Activated B cell treated with CpG ODN at 0.5 μM for 24 hours (primary cell): ENCODE measurements at regions not wholly inside any gene's neighbourhood (a gene's known extent, or its start where the extent isn't known, plus 50 kb on each side); places are given as distances from the start of the nearest gene placed in this dataset.

Experiments
- ATAC-seq: fragments of 200-7000 bp; cut with Tn5 transposase; one replicate; pipeline ENCODE4 v1.10.0; 2021; ENCODE audit warnings: low read depth, mild to moderate bottlenecking, moderate library complexity
- CTCF ChIA-PET: fragments of 350-600 bp; sonication (Branson Sonifier 250); formaldehyde crosslinking; loops from one replicate; lab custom pipeline; 2021; ENCODE audit warnings: antibody characterized with exemption; lab: Charles Lee
- POLR2A ChIA-PET: fragments of 350-600 bp; sonication (Branson Sonifier 250); formaldehyde crosslinking; loops from one replicate; lab custom pipeline; 2021; ENCODE audit warnings: antibody characterized with exemption; lab: Charles Lee
- DNase-seq: peaks from one replicate; pipeline ENCODE4 v3.0.0; 2022
- H3K27ac Mint-ChIP-seq: one replicate; pipeline ENCODE4 v1.8.0; 2020; ENCODE audit warnings: mixed read lengths
- H3K27me3 Mint-ChIP-seq: one replicate; pipeline ENCODE4 v1.8.0; 2021; ENCODE audit warnings: mixed read lengths
- H3K36me3 Mint-ChIP-seq: one replicate; pipeline ENCODE4 v1.8.0; 2021; ENCODE audit warnings: low read depth, mixed read lengths
- H3K4me1 Mint-ChIP-seq: one replicate; pipeline ENCODE4 v1.8.0; 2021; ENCODE audit warnings: mixed read lengths
- H3K4me3 Mint-ChIP-seq: one replicate; pipeline ENCODE4 v1.8.0; 2020; ENCODE audit warnings: mild to moderate bottlenecking, mixed read lengths
- H3K9me3 Mint-ChIP-seq: one replicate; pipeline ENCODE4 v1.8.0; 2020; ENCODE audit warnings: mixed read lengths
- CTCF ChIP-seq: fragments of 200-600 bp; IDR thresholded peaks from one replicate; pipeline ENCODE4 v1.8.0; 2022; ENCODE audit warnings: antibody characterized with exemption, mild to moderate bottlenecking
- intact Hi-C: fragments of 100-400 bp; cut with micrococcal nuclease; formaldehyde crosslinking; loops from one replicate; pipeline ENCODE4 v1.15.1; 2024

DNA sequence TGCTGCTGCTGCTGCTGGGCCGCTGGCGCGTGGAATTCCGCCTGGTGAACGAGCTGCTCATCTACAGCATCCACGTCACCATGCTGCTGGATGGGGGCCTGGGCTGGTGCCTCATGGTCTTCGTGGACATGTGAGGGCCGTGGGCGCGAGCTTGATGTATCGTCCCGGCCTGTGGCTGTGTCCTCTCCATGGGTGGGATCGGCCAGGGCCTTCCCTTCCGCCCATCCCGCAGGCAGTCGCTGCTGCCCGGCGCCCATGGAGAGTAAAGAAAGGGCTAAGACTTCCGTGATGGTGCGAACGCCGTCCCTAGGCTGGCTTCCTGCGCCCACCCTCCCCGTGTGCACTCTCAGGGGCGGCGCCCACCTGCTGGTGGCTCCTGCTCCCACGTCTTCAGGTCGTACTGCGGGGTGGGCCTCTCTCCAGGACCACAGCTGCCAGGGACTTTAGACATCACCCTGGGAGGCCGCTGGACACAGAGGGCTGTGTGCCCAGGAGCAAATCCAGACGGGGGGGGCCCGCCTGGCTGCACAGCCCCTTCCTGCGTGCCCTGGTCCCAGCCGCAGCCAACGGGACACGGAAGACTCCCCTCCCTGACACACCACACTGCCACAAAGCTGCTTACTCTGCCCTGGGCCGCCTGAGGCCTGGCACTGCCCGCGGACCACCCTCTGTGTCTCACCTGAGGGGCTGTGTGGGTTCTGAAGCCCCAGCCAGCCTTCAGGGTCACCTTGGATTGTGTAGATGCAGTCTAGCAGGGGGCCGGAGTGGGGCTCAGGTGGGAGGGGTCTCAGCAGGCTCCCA is 167.5 kb downstream of the SEPTIN7 start:
- H3K4me3 Mint-ChIP-seq, result no peak overlapping the region
- intact Hi-C loops, result no loop called here
- DNase-seq, result no peak
- no peak for TF ChIP-seq CTCF
- H3K36me3 Mint-ChIP-seq, result no peaks in the 10 kb centered on the region
- ChIA-PET POLR2A (no interaction called here), CTCF (no interaction called here)
- peaks cover 11% of the 10 kb centered on the region for H3K27me3 Mint-ChIP-seq
- H3K9me3 Mint-ChIP-seq, result no peaks in the 10 kb centered on the region
- no peak for ATAC-seq
- no peak overlapping the region for H3K27ac Mint-ChIP-seq
- H3K4me1 Mint-ChIP-seq, result peaks cover 4% of the 10 kb centered on the region

DNA sequence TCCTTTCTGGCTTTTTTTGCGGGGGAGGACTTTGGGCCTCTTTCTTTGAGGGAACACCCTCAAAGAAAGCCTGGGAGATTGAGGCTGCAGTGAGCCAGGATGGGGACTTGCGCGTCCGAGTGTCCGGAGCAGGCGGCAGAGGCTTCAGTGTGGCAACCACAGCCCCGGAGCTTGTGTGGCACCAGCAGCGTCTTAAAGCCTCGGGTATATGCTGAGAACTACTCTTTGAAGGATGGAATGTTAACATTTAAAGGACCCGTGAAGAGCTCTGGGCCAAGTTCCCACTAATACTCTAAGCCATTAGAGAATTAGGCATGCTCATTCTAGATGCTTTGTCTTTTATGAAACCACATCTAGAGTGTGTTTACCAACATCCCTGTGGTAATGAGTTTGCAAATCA is 168.2 kb downstream of the SEPTIN7 start:
- intact Hi-C loops, result no loop called here
- CTCF ChIA-PET, result no interaction called here
- POLR2A ChIA-PET, result no interaction called here

GRCh38 chr7:35970458-35970857 is 169.6 kb downstream of the SEPTIN7 start:
- Mint-ChIP-seq H3K27ac (no peak overlapping the region), H3K36me3 (no peaks in the 10 kb centered on the region), H3K9me3 (no peaks in the 10 kb centered on the region), H3K4me1 (peaks cover 4% of the 10 kb centered on the region), H3K4me3 (no peak overlapping the region), H3K27me3 (peaks cover 11% of the 10 kb centered on the region)
- DNase-seq (no peak), ATAC-seq (no peak)
- intact Hi-C loops, result loop anchor here (10.0 kb wide), 2 partner anchors 776 to 896 kb away; no protein-coding TSS in a partner anchor
- POLR2A ChIA-PET, result no interaction called here
- CTCF ChIA-PET, result interaction anchor here (0.6 to 3.1 kb wide), 4 partner anchors 18 to 299 kb away, joined by 3 to 18 read pairs (median 4); no protein-coding TSS in a partner anchor
- TF ChIP-seq CTCF, result no peak

More for the DNA sequence above, 168.2 kb downstream of the SEPTIN7 start:
- Mint-ChIP-seq H3K4me3 (no peak overlapping the region), H3K4me1 (peaks cover 4% of the 10 kb centered on the region), H3K27ac (no peak overlapping the region), H3K36me3 (no peaks in the 10 kb centered on the region), H3K9me3 (no peaks in the 10 kb centered on the region), H3K27me3 (peaks cover 11% of the 10 kb centered on the region)
- no peak for DNase-seq
- no peak for TF ChIP-seq CTCF
- no peak for ATAC-seq

GRCh38 chr7:35971133-35971891 is 170.5 kb downstream of the SEPTIN7 start:
- ChIA-PET CTCF (interaction anchor here (0.6 to 3.1 kb wide), 3 partner anchors 19 to 546 kb away, joined by 3 to 18 read pairs (median 4); no protein-coding TSS in a partner anchor), POLR2A (no interaction called here)
- intact Hi-C loops, result loop anchor here (10.0 kb wide), 2 partner anchors 777 to 897 kb away; no protein-coding TSS in a partner anchor
- no peak overlapping the region for H3K27ac Mint-ChIP-seq
- H3K36me3 Mint-ChIP-seq, result no peaks in the 10 kb centered on the region
- H3K9me3 Mint-ChIP-seq, result no peaks in the 10 kb centered on the region
- no peak for TF ChIP-seq CTCF
- DNase-seq, result no peak
- H3K27me3 Mint-ChIP-seq, result peaks cover 11% of the 10 kb centered on the region
- peak overlapping the region; percentile 65 for H3K4me3 Mint-ChIP-seq
- peak; percentile 45 for ATAC-seq
- H3K4me1 Mint-ChIP-seq, result peaks cover 4% of the 10 kb centered on the region
